ENCODE measurements at regions not wholly inside any gene's neighbourhood (a gene's known extent, or its start where the extent isn't known, plus 50 kb on each side); places are given as distances from the start of the nearest gene placed in this dataset.
A peak's percentile ranks its signal among the peaks of the same experiment; 100 is the strongest.
"Not testable (repeated sequence)": the region's sequence is repeated elsewhere in the genome, so short reads cannot be mapped to it uniquely, and the experiment has no call there.

GRCh38 chr2:83969085-83969484, 490.0 kb downstream of the SUCLG1 start:
- DNase-seq (ENCODE audit: low spot score) = no peak

- DNase-seq (ENCODE audit: low spot score) = peak; percentile 18
These were observed 491.2 kb downstream of the SUCLG1 start for GRCh38 chr2:83967854-83968253.

GRCh38 chr2:83966946-83967345, 492.1 kb downstream of the SUCLG1 start:
- DNase-seq (ENCODE audit: low spot score) = not testable (repeated sequence)

GRCh38 chr2:83961512-83961911, 497.6 kb downstream of the SUCLG1 start:
- no peak for DNase-seq (ENCODE audit: low spot score)

GRCh38 chr2:83960371-83960770, 498.7 kb downstream of the SUCLG1 start:
- no peak for DNase-seq (ENCODE audit: low spot score)

GRCh38 chr2:83959266-83959665, 499.8 kb downstream of the SUCLG1 start:
- no peak for DNase-seq (ENCODE audit: low spot score)

- DNase-seq (ENCODE audit: low spot score) = no peak
These were observed 502.1 kb downstream of the SUCLG1 start for GRCh38 chr2:83956991-83957390.

- DNase-seq (ENCODE audit: low spot score) = no peak
These were observed 505.4 kb downstream of the SUCLG1 start for GRCh38 chr2:83953697-83954096.

- DNase-seq (ENCODE audit: low spot score) = no peak
These were observed 507.6 kb downstream of the SUCLG1 start for GRCh38 chr2:83951378-83951947.

GRCh38 chr2:83949361-83949760, 509.7 kb downstream of the SUCLG1 start:
- DNase-seq (ENCODE audit: low spot score) = no peak

- no peak for DNase-seq (ENCODE audit: low spot score)
These were observed 514.9 kb downstream of the SUCLG1 start for GRCh38 chr2:83944191-83944590.

- DNase-seq (ENCODE audit: low spot score) = no peak
These were observed 515.8 kb downstream of the SUCLG1 start for GRCh38 chr2:83943265-83943664.

GRCh38 chr2:83941886-83942285, 517.2 kb downstream of the SUCLG1 start:
- no peak for DNase-seq (ENCODE audit: low spot score)

- no peak for DNase-seq (ENCODE audit: low spot score)
These were observed 525.3 kb downstream of the SUCLG1 start for GRCh38 chr2:83933749-83934148.

- no peak for DNase-seq (ENCODE audit: low spot score)
These were observed 535.5 kb downstream of the SUCLG1 start for GRCh38 chr2:83923531-83923930.

- DNase-seq (ENCODE audit: low spot score) = no peak
These were observed 542.5 kb downstream of the SUCLG1 start for GRCh38 chr2:83916559-83916958.

GRCh38 chr2:83915381-83915780, 543.7 kb downstream of the SUCLG1 start:
- no peak for DNase-seq (ENCODE audit: low spot score)

- no peak for DNase-seq (ENCODE audit: low spot score)
These were observed 550.3 kb downstream of the SUCLG1 start for GRCh38 chr2:83908750-83909149.

GRCh38 chr2:83901317-83901716, 557.8 kb downstream of the SUCLG1 start:
- DNase-seq (ENCODE audit: low spot score) = no peak

GRCh38 chr2:83900862-83901261, 558.2 kb downstream of the SUCLG1 start:
- DNase-seq (ENCODE audit: low spot score) = no peak

- no peak for DNase-seq (ENCODE audit: low spot score)
These were observed 559.8 kb downstream of the SUCLG1 start for GRCh38 chr2:83899271-83899670.

- no peak for DNase-seq (ENCODE audit: low spot score)
These were observed 564.1 kb downstream of the SUCLG1 start for GRCh38 chr2:83894976-83895375.

GRCh38 chr2:83887757-83888156, 571.3 kb downstream of the SUCLG1 start:
- no peak for DNase-seq (ENCODE audit: low spot score)

GRCh38 chr2:83879127-83879526, 580.0 kb downstream of the SUCLG1 start:
- no peak for DNase-seq (ENCODE audit: low spot score)

GRCh38 chr2:83877261-83877660, 581.8 kb downstream of the SUCLG1 start:
- not testable (repeated sequence) for DNase-seq (ENCODE audit: low spot score)
